AG08395 (cell line): ENCODE measurements at regions not wholly inside any gene's neighbourhood (a gene's known extent, or its start where the extent isn't known, plus 50 kb on each side); places are given as distances from the start of the nearest gene placed in this dataset.
"Not testable (repeated sequence)": the region's sequence is repeated elsewhere in the genome, so short reads cannot be mapped to it uniquely, and the experiment has no call there.

Source experiments
- DNase-seq: peaks from one replicate; pipeline ENCODE4 v3.0.0; 2012; ENCODE audit warnings: mixed read lengths, low spot score

- no peak for DNase-seq
Observed at GRCh38 chr2:90076311-90076710, 1384.8 kb downstream of the RPIA start.

GRCh38 chr2:90077948-90078347, 1386.5 kb downstream of the RPIA start:
- DNase-seq: no peak

- no peak for DNase-seq
Observed at GRCh38 chr2:90079374-90079773, 1387.9 kb downstream of the RPIA start.

GRCh38 chr2:90087792-90088191, 1396.3 kb downstream of the RPIA start:
- DNase-seq: not testable (repeated sequence)

- DNase-seq: not testable (repeated sequence)
Observed at GRCh38 chr2:90093571-90094270, 1402.2 kb downstream of the RPIA start.

GRCh38 chr2:90097617-90098016, 1406.1 kb downstream of the RPIA start:
- DNase-seq: not testable (repeated sequence)

- DNase-seq: not testable (repeated sequence)
Observed at GRCh38 chr2:90105142-90105541, 1413.7 kb downstream of the RPIA start.

GRCh38 chr2:90123409-90123808, 1431.9 kb downstream of the RPIA start:
- not testable (repeated sequence) for DNase-seq

GRCh38 chr2:90139046-90139445, 1447.6 kb downstream of the RPIA start:
- not testable (repeated sequence) for DNase-seq

GRCh38 chr2:90141558-90141957, 1450.1 kb downstream of the RPIA start:
- DNase-seq: not testable (repeated sequence)

- DNase-seq: not testable (repeated sequence)
Observed at GRCh38 chr2:90151805-90152204, 1460.3 kb downstream of the RPIA start.

- not testable (repeated sequence) for DNase-seq
Observed at GRCh38 chr2:90170978-90171377, 1479.5 kb downstream of the RPIA start.

- not testable (repeated sequence) for DNase-seq
Observed at GRCh38 chr2:90173081-90173480, 1481.6 kb downstream of the RPIA start.

GRCh38 chr2:90179591-90179990, 1488.1 kb downstream of the RPIA start:
- not testable (repeated sequence) for DNase-seq

GRCh38 chr2:90207454-90208058, 1516.1 kb downstream of the RPIA start:
- DNase-seq: no peak

- no peak for DNase-seq
Observed at GRCh38 chr2:90209009-90209408, 1517.5 kb downstream of the RPIA start.

GRCh38 chr2:90209806-90210205, 1518.3 kb downstream of the RPIA start:
- no peak for DNase-seq

GRCh38 chr2:90215880-90216279, 1524.4 kb downstream of the RPIA start:
- not testable (repeated sequence) for DNase-seq

- not testable (repeated sequence) for DNase-seq
Observed at GRCh38 chr2:90216801-90217200, 1525.3 kb downstream of the RPIA start.

- DNase-seq: not testable (repeated sequence)
Observed at GRCh38 chr2:90218534-90218933, 1527.1 kb downstream of the RPIA start.

- DNase-seq: not testable (repeated sequence)
Observed at GRCh38 chr2:90220623-90221299, 1529.3 kb downstream of the RPIA start.

GRCh38 chr2:90221300-90221651, 1529.8 kb downstream of the RPIA start:
- no peak for DNase-seq

- DNase-seq: not testable (repeated sequence)
Observed at GRCh38 chr2:90224767-90225166, 1533.3 kb downstream of the RPIA start.
